Ecto neural progenitor cell (in vitro differentiated cells): ENCODE measurements at regions not wholly inside any gene's neighbourhood (a gene's known extent, or its start where the extent isn't known, plus 50 kb on each side); places are given as distances from the start of the nearest gene placed in this dataset.

ENCODE experiments used
- DNase-seq: peaks from one replicate; pipeline ENCODE4 v3.0.0-alpha.2; 2018; ENCODE audit warnings: low spot score

DNA sequence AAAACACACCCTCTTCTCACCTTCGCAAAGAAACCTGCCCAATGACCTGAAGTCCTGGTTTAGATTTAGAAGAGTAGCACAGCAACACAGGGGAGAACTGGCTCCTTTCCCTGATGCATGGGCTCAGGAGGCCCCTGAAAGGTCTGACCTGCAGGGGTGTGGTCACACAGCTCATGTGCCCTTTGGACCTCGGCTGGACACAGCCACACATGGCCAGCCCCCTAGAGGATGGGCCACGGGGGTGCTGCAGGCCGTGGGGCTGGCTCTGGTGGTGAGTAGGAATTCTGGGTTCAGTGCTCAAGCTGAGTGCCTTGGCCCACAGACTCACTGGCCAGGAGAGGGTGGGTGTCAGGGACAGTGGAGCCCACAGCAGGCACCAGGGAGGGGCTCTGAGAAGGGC is 118.5 kb upstream of the ADCY1 start:
- DNase-seq: no peak

GRCh38 chr7:45456105-45456504 is 118.1 kb upstream of the ADCY1 start:
- DNase-seq: no peak

DNA sequence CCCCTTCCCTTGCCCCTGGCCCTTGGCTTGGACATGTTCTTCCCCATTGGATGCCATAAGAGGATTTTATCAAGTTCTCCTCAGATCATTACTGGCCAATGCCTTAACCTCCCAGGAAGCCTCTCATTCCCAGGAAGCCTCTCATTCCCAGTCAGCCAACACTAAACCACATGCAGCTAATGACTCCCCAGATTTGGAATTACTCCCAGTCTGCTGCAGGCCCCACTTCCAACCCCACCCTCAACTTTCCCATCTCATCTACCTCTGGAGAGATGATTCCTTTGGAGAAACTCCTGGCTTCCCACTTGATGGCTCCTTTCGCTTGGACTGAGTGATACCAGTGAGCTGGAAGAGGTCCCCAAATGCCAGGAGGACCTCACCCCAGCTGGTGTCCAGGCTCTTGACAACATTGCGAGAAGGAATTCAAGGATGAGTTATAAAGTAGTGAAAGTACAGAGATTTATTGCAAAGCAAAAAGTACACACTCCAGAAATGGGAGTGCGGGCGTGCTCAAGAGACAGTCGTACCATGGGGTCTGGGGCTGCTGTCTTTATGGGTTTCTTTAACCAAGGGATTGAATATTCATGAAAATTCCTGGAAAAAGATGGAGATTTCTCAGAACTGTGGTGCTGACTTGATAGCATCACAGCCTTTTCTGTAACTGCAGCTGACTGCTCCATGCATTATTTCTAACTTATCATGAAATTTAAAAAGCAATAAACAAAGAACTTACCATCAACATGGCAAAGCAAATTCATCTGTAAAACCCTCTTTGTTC is 117.2 kb upstream of the ADCY1 start:
- DNase-seq: no peak

GRCh38 chr7:45457591-45457990 is 116.6 kb upstream of the ADCY1 start:
- DNase-seq: no peak

DNA sequence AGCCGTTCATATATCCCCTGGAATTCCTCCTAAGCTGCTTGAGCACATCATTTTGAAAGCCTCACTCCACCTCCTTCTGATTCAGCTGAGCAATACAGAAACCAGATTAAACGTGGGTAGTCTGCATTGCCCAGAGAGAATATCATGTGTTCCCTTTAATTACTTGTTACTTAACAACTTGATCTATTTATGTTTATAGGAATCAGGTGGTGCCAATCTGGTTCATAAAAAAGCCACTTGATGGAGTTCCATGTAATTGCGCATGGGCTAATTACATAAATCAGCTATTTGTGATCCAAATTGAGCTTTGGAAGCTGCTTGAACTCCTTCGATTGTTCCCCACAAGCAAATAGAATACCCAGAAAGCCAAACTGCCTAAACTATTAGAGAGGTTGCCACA is 114.7 kb upstream of the ADCY1 start:
- no peak for DNase-seq

DNA sequence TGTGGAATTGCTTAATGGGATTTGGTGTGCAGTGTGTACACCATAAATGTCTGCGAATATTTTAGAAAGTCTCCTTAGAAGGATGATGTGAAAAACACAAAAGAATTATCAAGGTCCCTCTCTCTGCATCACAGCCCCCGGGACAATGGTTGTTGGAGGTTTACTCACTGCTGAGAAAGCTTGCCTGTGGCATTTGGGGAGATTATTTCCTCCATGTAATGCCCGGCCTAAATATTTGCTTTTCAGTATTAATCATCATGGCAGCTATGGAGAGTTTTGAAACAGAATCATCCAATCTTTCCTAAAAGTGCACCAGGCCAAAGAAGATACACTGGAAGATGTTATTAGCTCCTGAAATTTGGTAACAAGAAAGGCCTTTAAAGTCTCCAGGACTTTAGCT is 113.8 kb upstream of the ADCY1 start:
- DNase-seq: no peak

GRCh38 chr7:45461026-45461425 is 113.1 kb upstream of the ADCY1 start:
- no peak for DNase-seq

- DNase-seq: no peak
Observed at GRCh38 chr7:45469103-45469502, 105.1 kb upstream of the ADCY1 start.

- DNase-seq: no peak
Observed at GRCh38 chr7:45470031-45470430, 104.1 kb upstream of the ADCY1 start.

GRCh38 chr7:45479781-45480180 is 94.4 kb upstream of the ADCY1 start:
- DNase-seq: no peak

DNA sequence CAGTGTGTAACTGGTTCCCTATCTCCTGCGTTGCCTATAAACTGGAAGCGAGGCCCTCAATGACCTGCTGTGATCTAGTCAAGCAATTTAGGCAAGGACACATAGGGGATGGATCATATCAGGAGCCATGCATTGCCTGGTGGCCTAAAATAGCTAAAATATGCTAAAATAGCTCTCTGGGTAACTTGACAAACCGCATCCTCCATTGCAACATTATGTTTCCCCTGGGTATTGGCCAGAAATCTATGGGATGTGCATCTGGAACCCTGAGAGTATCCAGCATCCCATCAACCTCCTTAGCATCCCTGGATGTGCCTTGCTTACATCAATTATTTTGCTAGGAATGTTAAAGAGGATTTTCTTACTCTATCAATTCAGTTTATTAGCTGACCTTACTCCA is 91.7 kb upstream of the ADCY1 start:
- DNase-seq: no peak

DNA sequence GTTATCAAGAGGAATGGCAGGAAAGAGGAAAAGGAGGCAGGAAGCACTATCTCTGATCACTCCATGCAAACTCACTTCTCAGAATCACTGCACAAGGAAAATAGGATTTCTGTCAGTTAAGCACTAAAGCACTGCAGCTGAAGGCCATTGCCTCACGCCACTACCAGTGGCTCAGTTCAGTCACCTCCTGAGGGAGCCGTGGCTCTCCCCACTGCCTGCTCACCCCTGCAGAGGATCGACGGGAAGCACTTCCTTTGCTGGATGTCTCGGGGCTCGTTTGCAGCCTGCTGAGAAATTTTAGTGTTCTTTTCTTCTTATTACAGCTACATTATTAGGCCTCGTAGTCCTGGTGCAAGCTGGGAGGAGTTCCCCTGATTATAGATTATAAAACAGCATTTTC is 90.1 kb upstream of the ADCY1 start:
- DNase-seq: no peak

DNA sequence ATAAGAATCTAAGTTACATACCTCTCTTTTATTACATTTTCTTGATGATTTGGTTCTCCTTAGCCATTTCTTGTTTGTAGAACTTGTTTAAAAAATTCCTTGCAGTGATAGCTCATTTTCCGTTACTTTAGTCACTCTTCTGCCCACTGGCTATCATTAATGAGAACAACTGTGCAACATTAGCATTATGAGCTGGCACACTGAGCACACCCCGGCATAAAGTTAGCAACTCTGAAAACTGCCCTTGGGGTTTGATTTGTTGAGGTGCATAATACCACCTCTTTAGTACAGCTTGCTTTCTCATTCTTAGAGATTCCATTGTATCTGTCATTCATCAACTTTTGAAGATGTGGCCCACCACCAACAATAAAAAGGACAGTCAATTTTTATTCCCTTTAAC is 87.6 kb upstream of the ADCY1 start:
- DNase-seq: no peak

GRCh38 chr7:45494885-45495284 is 79.3 kb upstream of the ADCY1 start:
- DNase-seq: no peak

GRCh38 chr7:45495618-45496017 is 78.5 kb upstream of the ADCY1 start:
- DNase-seq: no peak

DNA sequence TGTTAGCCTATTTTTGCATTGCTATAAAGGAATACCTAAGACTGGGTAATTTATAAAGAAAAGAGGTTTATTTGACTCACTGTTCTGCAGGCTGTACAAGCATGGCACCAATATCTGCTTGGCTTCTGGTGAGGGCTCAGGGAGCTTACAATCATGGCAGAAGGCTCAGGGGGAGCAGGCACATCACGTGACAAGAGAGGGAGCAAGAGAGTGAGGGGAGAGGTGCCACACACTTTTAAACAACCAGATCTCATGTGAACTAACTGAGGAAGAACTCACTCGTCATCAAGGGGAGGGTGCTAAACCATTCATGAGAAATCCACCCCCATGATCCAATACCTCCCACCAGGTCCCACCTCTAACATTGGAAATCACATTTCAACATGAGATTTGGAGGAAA is 73.9 kb upstream of the ADCY1 start:
- no peak for DNase-seq

- DNase-seq: no peak
Observed at GRCh38 chr7:45501791-45502190, 72.4 kb upstream of the ADCY1 start.

DNA sequence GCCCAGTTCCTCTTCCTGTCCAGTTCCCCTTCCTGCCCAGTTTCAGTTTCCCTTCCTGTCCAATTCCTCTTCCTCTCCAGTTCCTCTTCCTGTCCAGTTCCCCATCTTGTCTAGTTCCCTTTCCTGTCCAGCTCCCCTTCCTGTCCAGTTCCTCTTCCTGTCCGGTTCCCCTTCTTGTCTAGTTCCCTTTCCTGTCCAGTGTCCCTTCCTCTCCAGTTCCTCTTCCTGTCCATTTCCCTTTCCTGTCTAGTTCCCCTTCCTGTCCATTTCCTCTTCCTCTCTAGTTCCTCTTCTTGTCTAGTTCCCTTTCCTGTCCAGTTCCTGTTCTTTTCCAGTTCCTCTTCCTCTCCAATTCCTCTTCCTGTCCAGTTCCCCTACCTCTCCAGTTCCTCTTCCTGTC is 68.1 kb upstream of the ADCY1 start:
- DNase-seq: no peak

DNA sequence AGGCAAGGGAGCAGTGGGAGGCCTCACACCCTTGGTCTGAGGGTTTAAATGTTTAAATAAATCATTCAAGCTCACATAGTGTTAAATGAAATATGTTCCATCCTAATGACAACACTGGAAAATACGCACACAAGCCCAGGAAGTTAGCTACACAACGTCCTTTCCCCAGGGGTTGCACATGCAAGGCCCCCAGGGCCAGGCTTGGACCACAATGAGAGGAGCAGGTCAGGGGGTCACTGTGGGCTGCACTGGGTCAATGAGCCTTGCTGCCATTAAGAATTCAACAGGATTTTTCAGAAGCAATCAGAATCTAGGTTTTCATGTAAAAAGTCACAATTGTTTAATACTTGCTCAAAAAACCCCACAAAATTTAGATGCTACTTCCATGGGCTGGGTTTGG is 64.9 kb upstream of the ADCY1 start:
- DNase-seq: no peak

GRCh38 chr7:45511721-45512597 is 62.2 kb upstream of the ADCY1 start:
- no peak for DNase-seq

DNA sequence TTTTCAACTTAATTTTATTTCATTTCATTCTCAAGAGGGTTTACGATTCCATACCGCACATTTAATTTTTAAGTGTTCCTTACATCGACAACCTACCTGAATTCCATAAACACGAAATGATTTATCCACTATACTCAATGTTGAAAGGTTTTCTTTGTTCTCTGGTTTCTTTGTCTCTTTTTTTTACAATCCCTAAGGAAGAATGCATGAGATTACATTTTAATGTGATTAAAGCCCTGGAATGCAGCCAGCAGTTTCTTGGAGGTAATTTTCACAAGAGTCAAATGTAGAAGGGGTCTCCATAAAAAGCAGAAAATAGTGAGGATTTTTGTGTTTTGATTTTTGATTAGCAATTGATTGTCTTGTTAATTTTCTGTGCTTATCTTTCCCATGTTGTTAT is 59.2 kb upstream of the ADCY1 start:
- DNase-seq: no peak

GRCh38 chr7:45515346-45515745 is 58.8 kb upstream of the ADCY1 start:
- no peak for DNase-seq
